ENCODE measurements at regions not wholly inside any gene's neighbourhood (a gene's known extent, or its start where the extent isn't known, plus 50 kb on each side); places are given as distances from the start of the nearest gene placed in this dataset.

GRCh38 chr2:157929871-157930667 lies 53.9 kb upstream of the ACVR1 start:
- no peak for TF ChIP-seq CTCF (IDR thresholded peaks at IDR 0.05 in 8 of 11, conservative IDR thresholded peaks at IDR 0.05 in 3 of 11)
- no peak for TF ChIP-seq POLR2AphosphoS5 (IDR thresholded peaks at IDR 0.05)
- no peak for TF ChIP-seq POLR2A (IDR thresholded peaks at IDR 0.05)
- intact Hi-C loops (cut with DNase I; ENCODE audit: low total_unique reads): no loop called here

GRCh38 chr2:157928372-157928771 lies 52.2 kb upstream of the ACVR1 start:
- H3K4me1 ChIP-seq: no peaks in the 10 kb centered on the region

More at GRCh38 chr2:157929871-157930667, 53.9 kb upstream of the ACVR1 start:
- peaks cover 0 to 4% (median 0%) of the 10 kb centered on the region in 8 donors for H3K9me3 ChIP-seq
- H3K4me1 ChIP-seq: no peaks in the 10 kb centered on the region
- H3K27ac ChIP-seq: no peak overlapping the region
- H3K4me3 ChIP-seq: no peak overlapping the region
- DNase-seq: no peak
- H3K36me3 ChIP-seq: no peaks in the 10 kb centered on the region
- WGBS, 5 donors: 70 to 76% (median 75%) methylated on average over 5 of the region's 5 CpGs
- H3K27me3 ChIP-seq (replicated peaks in 1 of 7): no peaks in the 10 kb centered on the region

GRCh38 chr2:157927155-157927554 lies 51.0 kb upstream of the ACVR1 start:
- no peaks in the 10 kb centered on the region for H3K4me1 ChIP-seq
- H3K36me3 ChIP-seq: no peaks in the 10 kb centered on the region
- peaks cover 0 to 4% (median 0%) of the 10 kb centered on the region in 8 donors for H3K9me3 ChIP-seq
- DNase-seq: no peak
- WGBS, 5 donors: 97 to 100% (median 98%) methylated on average over 2 of the region's 2 CpGs
- H3K27ac ChIP-seq: no peak overlapping the region
- H3K4me3 ChIP-seq: no peak overlapping the region
- intact Hi-C loops (cut with DNase I; ENCODE audit: low total_unique reads): no loop called here
- H3K27me3 ChIP-seq (replicated peaks in 1 of 7): no peaks in the 10 kb centered on the region
- no peak for TF ChIP-seq POLR2AphosphoS5 (IDR thresholded peaks at IDR 0.05)
- no peak for TF ChIP-seq CTCF (IDR thresholded peaks at IDR 0.05 in 8 of 11, conservative IDR thresholded peaks at IDR 0.05 in 3 of 11)
- no peak for TF ChIP-seq POLR2A (IDR thresholded peaks at IDR 0.05)

More at GRCh38 chr2:157928372-157928771, 52.2 kb upstream of the ACVR1 start:
- peaks cover 0 to 4% (median 0%) of the 10 kb centered on the region in 8 donors for H3K9me3 ChIP-seq
- intact Hi-C loops (cut with DNase I; ENCODE audit: low total_unique reads): no loop called here
- no peak for DNase-seq
- H3K27ac ChIP-seq: no peak overlapping the region
- no peaks in the 10 kb centered on the region for H3K27me3 ChIP-seq (replicated peaks in 1 of 7)
- no peak for TF ChIP-seq CTCF (IDR thresholded peaks at IDR 0.05 in 8 of 11, conservative IDR thresholded peaks at IDR 0.05 in 3 of 11)
- no peak overlapping the region for H3K4me3 ChIP-seq
- no peaks in the 10 kb centered on the region for H3K36me3 ChIP-seq

Small RNA genes lying in the stretch of these regions (small RNA-seq; reads per million reads assigned to genes)
- 0 reads per million in 4 donors for gene RNU6-932P
